ENCODE measurements at regions not wholly inside any gene's neighbourhood (a gene's known extent, or its start where the extent isn't known, plus 50 kb on each side); places are given as distances from the start of the nearest gene placed in this dataset.

DNA sequence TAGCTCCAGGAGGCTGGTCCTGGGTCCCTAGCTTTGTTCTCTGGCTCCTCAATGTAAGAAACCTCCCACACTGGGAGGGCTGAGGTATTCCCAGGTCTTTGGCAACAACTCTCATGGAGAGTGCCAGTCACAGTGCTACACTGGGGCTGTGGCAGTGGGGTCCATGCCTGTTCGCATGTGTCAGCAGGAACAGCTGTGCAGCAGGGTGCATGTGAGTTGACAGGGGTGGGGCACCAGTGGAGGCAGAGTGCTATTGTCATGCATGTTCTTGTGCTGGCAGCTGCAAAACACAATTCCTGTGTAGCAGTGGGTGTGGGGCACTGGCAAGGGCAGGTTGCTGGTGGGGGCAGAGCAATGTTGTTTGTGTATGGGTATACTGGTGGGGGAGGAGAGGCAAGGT is 246.0 kb downstream of the CXXC4 start:
- no peak overlapping the region for H3K4me3 ChIP-seq
- TF ChIP-seq, protein P1, sequence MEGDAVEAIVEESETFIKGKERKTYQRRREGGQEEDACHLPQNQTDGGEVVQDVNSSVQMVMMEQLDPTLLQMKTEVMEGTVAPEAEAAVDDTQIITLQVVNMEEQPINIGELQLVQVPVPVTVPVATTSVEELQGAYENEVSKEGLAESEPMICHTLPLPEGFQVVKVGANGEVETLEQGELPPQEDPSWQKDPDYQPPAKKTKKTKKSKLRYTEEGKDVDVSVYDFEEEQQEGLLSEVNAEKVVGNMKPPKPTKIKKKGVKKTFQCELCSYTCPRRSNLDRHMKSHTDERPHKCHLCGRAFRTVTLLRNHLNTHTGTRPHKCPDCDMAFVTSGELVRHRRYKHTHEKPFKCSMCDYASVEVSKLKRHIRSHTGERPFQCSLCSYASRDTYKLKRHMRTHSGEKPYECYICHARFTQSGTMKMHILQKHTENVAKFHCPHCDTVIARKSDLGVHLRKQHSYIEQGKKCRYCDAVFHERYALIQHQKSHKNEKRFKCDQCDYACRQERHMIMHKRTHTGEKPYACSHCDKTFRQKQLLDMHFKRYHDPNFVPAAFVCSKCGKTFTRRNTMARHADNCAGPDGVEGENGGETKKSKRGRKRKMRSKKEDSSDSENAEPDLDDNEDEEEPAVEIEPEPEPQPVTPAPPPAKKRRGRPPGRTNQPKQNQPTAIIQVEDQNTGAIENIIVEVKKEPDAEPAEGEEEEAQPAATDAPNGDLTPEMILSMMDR (IDR thresholded peaks at IDR 0.05), result no peak
- no peak for TF ChIP-seq POLR2A (IDR thresholded peaks at IDR 0.05)
- no peaks in the 10 kb centered on the region for H3K9me3 ChIP-seq
- no peaks in the 10 kb centered on the region for H3K27me3 ChIP-seq
- H3K27ac ChIP-seq, result no peak overlapping the region
- no peaks in the 10 kb centered on the region for H3K4me1 ChIP-seq
- no peak for DNase-seq
- H3K36me3 ChIP-seq, result no peaks in the 10 kb centered on the region

DNA sequence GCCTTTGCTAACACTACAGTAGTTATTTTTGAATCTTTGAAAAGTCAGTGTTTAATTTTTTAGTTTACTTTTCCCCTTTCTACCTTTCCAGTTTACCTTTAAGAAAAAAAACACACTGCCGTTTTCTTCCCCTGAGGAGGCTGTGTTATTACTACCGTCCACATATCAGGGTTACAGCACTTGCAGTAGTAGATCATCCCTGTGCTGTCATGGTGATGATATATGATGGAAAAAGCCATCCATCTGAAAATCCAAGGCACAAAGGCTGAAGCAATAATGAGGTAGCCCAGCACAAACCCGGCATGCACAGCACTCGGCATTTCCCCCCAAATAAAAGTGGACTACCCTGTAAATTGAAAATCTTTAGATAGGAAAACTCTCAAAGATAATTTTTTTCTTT is 258.7 kb downstream of the CXXC4 start:
- H3K4me1 ChIP-seq, result no peaks in the 10 kb centered on the region
- H3K27ac ChIP-seq, result no peak overlapping the region
- no peak overlapping the region for H3K4me3 ChIP-seq
- no peaks in the 10 kb centered on the region for H3K9me3 ChIP-seq
- no peaks in the 10 kb centered on the region for H3K27me3 ChIP-seq
- no peak for DNase-seq
- no peak for TF ChIP-seq POLR2A (IDR thresholded peaks at IDR 0.05)
- TF ChIP-seq, protein P1 (IDR thresholded peaks at IDR 0.05), result no peak
- H3K36me3 ChIP-seq, result no peaks in the 10 kb centered on the region

DNA sequence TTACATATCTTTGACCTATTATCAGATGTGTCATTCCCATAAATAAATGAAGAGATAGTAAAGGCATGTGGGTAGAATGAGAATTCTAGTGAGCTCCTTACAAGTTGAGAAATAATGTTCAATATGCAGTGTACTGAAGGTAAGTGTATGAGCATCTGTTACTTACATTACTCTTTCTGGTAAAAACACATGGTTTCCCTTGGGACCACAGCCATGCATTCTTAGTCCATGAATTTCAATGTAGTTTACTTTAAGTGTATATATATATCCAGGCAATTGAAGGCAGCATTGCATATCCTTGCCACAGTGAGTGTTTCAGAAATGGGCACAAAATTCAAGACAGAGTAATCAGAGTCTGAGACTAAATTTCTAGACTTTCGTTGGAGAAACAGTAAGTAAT is 277.2 kb downstream of the CXXC4 start:
- Histone ChIP-seq H3K27ac (no peak overlapping the region), H3K36me3 (no peaks in the 10 kb centered on the region), H3K4me3 (no peak overlapping the region), H3K27me3 (no peaks in the 10 kb centered on the region), H3K4me1 (no peaks in the 10 kb centered on the region), H3K9me3 (no peaks in the 10 kb centered on the region)
- DNase-seq, result no peak
- TF ChIP-seq POLR2A (IDR thresholded peaks at IDR 0.05), result no peak
- TF ChIP-seq, protein P1 (IDR thresholded peaks at IDR 0.05), result no peak

DNA sequence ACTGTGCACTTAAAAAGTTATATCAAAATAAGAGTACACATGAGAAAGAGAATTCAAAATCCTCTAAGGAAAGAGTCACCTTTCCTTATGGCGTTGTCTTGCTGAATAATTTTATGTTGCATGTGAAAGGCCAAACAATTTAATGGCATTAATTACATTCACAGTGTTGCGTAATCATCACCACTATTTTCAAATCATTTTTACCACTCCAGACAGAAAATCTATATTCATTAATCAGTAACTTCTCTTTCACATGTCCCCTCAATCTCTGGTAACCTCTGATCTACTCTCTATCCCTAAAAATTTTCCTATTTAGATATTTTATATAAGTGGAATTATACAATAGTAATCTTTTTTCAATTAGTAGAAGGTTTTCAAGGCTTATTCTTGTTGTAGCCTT is 283.0 kb downstream of the CXXC4 start:
- H3K4me3 ChIP-seq, result no peak overlapping the region
- no peaks in the 10 kb centered on the region for H3K27me3 ChIP-seq
- no peaks in the 10 kb centered on the region for H3K4me1 ChIP-seq
- H3K27ac ChIP-seq, result no peak overlapping the region
- no peaks in the 10 kb centered on the region for H3K9me3 ChIP-seq
- DNase-seq, result no peak
- no peaks in the 10 kb centered on the region for H3K36me3 ChIP-seq
- TF ChIP-seq POLR2A (IDR thresholded peaks at IDR 0.05), result no peak

DNA sequence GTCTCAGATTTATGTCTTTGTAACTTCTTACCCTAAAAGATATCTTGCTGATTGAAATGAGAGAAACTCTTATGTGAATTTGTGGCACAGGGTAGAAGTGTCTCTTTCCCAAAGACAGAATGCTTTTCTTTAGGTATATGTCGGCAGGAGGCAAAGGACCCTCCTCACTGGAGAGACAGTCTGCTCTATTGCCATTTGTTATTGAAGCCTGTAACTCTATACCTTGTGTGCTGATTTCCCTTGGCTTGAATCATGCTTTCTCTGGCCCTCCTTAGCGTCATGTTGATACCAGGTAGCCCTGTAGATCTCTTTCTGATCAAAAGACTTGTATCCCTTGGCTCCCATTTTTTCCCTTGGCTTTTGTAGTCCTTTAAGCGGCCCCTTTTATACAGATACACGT is 284.3 kb downstream of the CXXC4 start:
- no peaks in the 10 kb centered on the region for H3K9me3 ChIP-seq
- TF ChIP-seq, protein P1 (IDR thresholded peaks at IDR 0.05), result no peak
- TF ChIP-seq POLR2A (IDR thresholded peaks at IDR 0.05), result no peak
- no peaks in the 10 kb centered on the region for H3K36me3 ChIP-seq
- no peak for DNase-seq
- no peak overlapping the region for H3K4me3 ChIP-seq
- H3K27me3 ChIP-seq, result no peaks in the 10 kb centered on the region
- no peak overlapping the region for H3K27ac ChIP-seq
- no peaks in the 10 kb centered on the region for H3K4me1 ChIP-seq

DNA sequence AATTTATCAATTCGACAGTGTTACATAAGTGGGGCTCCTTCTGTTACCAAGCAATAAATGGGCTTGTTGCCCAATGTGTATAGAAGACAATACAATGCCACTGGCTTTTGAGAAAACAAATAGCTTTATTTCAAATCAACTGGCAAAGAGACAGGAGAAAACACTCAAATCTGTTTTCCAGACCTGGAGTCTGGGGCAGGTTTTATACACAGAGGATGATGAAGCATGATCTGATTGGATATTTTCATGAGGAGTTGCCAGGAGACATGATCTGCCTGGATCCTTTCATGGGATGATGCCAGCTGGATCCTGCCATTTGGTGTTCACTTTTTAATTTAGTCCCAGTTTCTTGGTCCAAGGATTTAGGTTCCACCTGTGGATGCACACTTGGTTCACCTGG is 287.9 kb downstream of the CXXC4 start:
- no peaks in the 10 kb centered on the region for H3K9me3 ChIP-seq
- H3K36me3 ChIP-seq, result no peaks in the 10 kb centered on the region
- no peak for DNase-seq
- no peak overlapping the region for H3K27ac ChIP-seq
- TF ChIP-seq, protein P1 (IDR thresholded peaks at IDR 0.05), result no peak
- TF ChIP-seq POLR2A (IDR thresholded peaks at IDR 0.05), result no peak
- no peaks in the 10 kb centered on the region for H3K4me1 ChIP-seq
- no peak overlapping the region for H3K4me3 ChIP-seq
- H3K27me3 ChIP-seq, result no peaks in the 10 kb centered on the region

All from Peyer's patch (tissue), 4 donors.